ENCODE measurements at regions not wholly inside any gene's neighbourhood (a gene's known extent, or its start where the extent isn't known, plus 50 kb on each side); places are given as distances from the start of the nearest gene placed in this dataset.

DNA sequence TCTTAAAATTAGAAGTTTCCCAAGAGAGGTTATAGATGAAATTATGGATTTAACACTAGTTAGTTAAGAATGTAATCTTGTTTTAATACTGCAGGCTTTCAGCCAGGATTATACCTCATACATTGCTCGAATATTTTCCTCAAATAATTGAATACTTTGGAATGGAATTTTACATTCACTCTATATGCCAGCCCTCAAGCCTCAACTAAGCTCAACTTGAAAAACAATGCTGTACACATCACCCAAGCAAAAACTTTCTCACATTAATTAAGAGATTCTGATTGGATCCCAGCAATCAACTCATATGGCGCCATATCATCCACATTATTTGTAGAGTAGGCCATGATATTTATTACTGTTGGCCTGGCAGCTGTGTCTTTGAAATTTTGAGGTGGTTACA, 710.7 kb upstream of the ADAMTS5 start:
- WGBS: 68% methylated on average over 2 of the region's 2 CpGs
- DNase-seq (ENCODE audit: low spot score in 2 of 2): no peak
- H3K4me3 ChIP-seq: no peak overlapping the region
- no peaks in the 10 kb centered on the region for H3K9me3 ChIP-seq
- H3K27me3 ChIP-seq: no peaks in the 10 kb centered on the region
- TF ChIP-seq EP300 (IDR thresholded peaks at IDR 0.05): no peak
- TF ChIP-seq POLR2AphosphoS5 (IDR thresholded peaks at IDR 0.05): no peak
- TF ChIP-seq CTCF (IDR thresholded peaks at IDR 0.05): no peak
- no peak for TF ChIP-seq POLR2A (IDR thresholded peaks at IDR 0.05)
- no peaks in the 10 kb centered on the region for H3K36me3 ChIP-seq
- H3K4me1 ChIP-seq: no peaks in the 10 kb centered on the region
- H3K27ac ChIP-seq: no peak overlapping the region

DNA sequence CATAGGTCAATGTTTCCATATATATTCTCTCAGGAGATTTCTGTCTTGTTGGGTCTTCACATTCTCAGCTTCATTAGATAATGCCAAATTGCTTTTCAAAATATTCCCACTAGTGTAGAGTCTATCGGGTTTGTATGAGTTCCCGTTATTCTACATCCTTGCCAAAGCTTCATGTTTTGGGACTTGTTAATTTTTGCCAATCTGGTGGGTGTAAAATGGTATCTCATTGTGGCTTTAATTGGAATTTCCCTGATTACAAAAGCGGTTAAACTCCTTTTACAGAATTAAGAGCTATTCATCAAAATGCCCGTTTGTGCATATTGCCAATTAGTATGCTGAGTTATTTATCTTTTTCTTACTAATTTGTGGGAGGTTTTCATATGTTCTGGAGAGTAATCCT, 708.4 kb upstream of the ADAMTS5 start:
- Histone ChIP-seq H3K4me3 (no peak overlapping the region), H3K4me1 (no peaks in the 10 kb centered on the region), H3K9me3 (no peaks in the 10 kb centered on the region), H3K36me3 (no peaks in the 10 kb centered on the region), H3K27ac (no peak overlapping the region), H3K27me3 (no peaks in the 10 kb centered on the region)
- DNase-seq (ENCODE audit: low spot score in 2 of 2): no peak
- TF ChIP-seq POLR2AphosphoS5 (IDR thresholded peaks at IDR 0.05) (no peak), EP300 (IDR thresholded peaks at IDR 0.05) (no peak), CTCF (IDR thresholded peaks at IDR 0.05) (no peak), POLR2A (IDR thresholded peaks at IDR 0.05) (no peak)
- 45% methylated on average over 4 of the region's 4 CpGs for WGBS

DNA sequence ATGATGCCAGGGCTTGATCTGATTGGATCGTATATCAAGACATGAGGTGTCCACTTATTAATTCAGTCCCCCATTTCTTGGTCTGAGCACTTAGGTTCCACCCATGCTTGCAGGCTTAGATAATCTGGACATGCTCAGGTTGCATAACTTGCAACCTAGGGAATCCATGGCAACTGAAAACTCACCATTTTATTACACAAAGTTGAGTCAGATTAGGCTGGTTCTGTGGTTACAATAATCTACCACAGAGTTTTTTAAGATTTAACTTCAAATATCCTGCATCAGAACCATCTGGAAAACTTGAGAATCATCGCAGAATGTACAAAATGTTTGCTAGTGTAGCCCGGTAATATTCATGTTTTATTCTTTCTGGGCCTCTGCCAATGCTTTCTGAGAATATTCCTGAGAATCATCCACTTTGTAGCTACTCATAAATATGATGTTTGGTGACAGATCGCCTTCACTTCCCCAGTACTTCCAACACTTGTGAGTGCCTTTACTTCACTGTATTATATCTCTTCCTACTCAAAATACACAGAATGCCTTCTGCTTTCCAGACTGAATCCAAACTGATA, 707.2 kb upstream of the ADAMTS5 start:
- Histone ChIP-seq H3K27me3 (no peaks in the 10 kb centered on the region), H3K4me1 (no peaks in the 10 kb centered on the region), H3K9me3 (no peaks in the 10 kb centered on the region), H3K4me3 (no peak overlapping the region), H3K27ac (no peak overlapping the region), H3K36me3 (no peaks in the 10 kb centered on the region)
- 51% methylated on average over 4 of the region's 4 CpGs for WGBS
- no peak for DNase-seq (ENCODE audit: low spot score in 2 of 2)
- TF ChIP-seq POLR2AphosphoS5 (IDR thresholded peaks at IDR 0.05): no peak
- TF ChIP-seq POLR2A (IDR thresholded peaks at IDR 0.05): no peak
- TF ChIP-seq EP300 (IDR thresholded peaks at IDR 0.05): no peak
- TF ChIP-seq CTCF (IDR thresholded peaks at IDR 0.05): no peak

DNA sequence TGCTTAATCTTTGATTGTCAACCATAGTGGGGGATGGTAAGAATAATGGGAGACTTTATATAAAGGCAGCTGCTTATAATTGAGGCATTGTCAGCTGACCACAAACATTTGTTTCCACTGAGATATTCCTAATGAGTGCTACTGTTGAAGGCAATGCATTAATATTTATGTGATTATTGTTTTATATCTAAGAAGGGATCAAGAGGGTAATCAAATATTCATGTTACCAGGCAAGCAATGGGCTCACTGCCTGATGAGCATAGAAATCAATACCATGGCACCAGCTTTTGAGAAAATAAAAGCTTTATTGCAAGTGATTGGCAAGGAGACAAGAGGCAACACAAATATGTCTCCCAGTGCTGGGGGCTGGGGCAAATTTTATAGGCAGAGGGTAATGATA, 706.7 kb upstream of the ADAMTS5 start:
- Histone ChIP-seq H3K27me3 (no peaks in the 10 kb centered on the region), H3K36me3 (no peaks in the 10 kb centered on the region), H3K4me3 (no peak overlapping the region), H3K27ac (no peak overlapping the region), H3K9me3 (no peaks in the 10 kb centered on the region), H3K4me1 (no peaks in the 10 kb centered on the region)
- no peak for DNase-seq (ENCODE audit: low spot score in 2 of 2)
- TF ChIP-seq POLR2A (IDR thresholded peaks at IDR 0.05): no peak
- TF ChIP-seq POLR2AphosphoS5 (IDR thresholded peaks at IDR 0.05): no peak
- no peak for TF ChIP-seq EP300 (IDR thresholded peaks at IDR 0.05)
- no peak for TF ChIP-seq CTCF (IDR thresholded peaks at IDR 0.05)

GRCh38 chr21:27671207-27671606, 704.3 kb upstream of the ADAMTS5 start:
- Histone ChIP-seq H3K36me3 (no peaks in the 10 kb centered on the region), H3K27ac (no peak overlapping the region), H3K4me1 (no peaks in the 10 kb centered on the region), H3K27me3 (no peaks in the 10 kb centered on the region), H3K9me3 (no peaks in the 10 kb centered on the region), H3K4me3 (no peak overlapping the region)
- TF ChIP-seq EP300 (IDR thresholded peaks at IDR 0.05) (no peak), POLR2AphosphoS5 (IDR thresholded peaks at IDR 0.05) (no peak), CTCF (IDR thresholded peaks at IDR 0.05) (no peak), POLR2A (IDR thresholded peaks at IDR 0.05) (no peak)
- DNase-seq (ENCODE audit: low spot score in 2 of 2): no peak
- WGBS: 63% methylated on average over 1 of the region's 1 CpG

Data from suprapubic skin (tissue), 4 donors.